ENCODE measurements at regions not wholly inside any gene's neighbourhood (a gene's known extent, or its start where the extent isn't known, plus 50 kb on each side); places are given as distances from the start of the nearest gene placed in this dataset.

GRCh38 chr18:29664278-29665036 is 1378.1 kb downstream of the DSC3 start:
- H3K4me3 ChIP-seq (ENCODE audit: low read depth, low read length), result no peak overlapping the region
- TF ChIP-seq CTCF (IDR thresholded peaks at IDR 0.05; ENCODE audit: borderline replicate concordance, insufficient read depth, low read depth, low read length), result no peak

DNA sequence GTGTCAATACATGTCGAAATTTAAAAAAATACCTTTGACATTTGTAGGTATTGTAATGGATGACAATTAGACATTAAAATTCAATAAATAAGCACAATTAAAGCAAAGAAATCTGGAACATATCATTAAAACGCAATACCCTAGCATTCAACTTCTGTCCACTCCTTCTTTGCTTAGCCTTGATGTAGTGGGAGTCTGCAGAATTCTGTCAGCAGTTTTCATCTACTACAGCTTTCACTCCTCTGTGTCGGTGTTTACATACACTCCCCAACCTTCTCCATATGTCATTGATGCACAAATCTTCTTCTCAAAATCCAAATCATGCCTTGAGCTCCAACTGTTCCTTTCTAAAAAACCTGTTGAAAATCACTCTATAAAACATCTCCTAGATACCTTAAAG is 1380.6 kb downstream of the DSC3 start:
- H3K4me3 ChIP-seq (ENCODE audit: low read depth, low read length), result no peak overlapping the region
- no peak for TF ChIP-seq CTCF (IDR thresholded peaks at IDR 0.05; ENCODE audit: borderline replicate concordance, insufficient read depth, low read depth, low read length)

GRCh38 chr18:29660777-29661176 is 1381.8 kb downstream of the DSC3 start:
- TF ChIP-seq CTCF (IDR thresholded peaks at IDR 0.05; ENCODE audit: borderline replicate concordance, insufficient read depth, low read depth, low read length), result no peak
- H3K4me3 ChIP-seq (ENCODE audit: low read depth, low read length), result no peak overlapping the region

- no peak overlapping the region for H3K4me3 ChIP-seq (ENCODE audit: low read depth, low read length)
- no peak for TF ChIP-seq CTCF (IDR thresholded peaks at IDR 0.05; ENCODE audit: borderline replicate concordance, insufficient read depth, low read depth, low read length)
Observed at GRCh38 chr18:29653671-29654215, 1388.8 kb downstream of the DSC3 start.

DNA sequence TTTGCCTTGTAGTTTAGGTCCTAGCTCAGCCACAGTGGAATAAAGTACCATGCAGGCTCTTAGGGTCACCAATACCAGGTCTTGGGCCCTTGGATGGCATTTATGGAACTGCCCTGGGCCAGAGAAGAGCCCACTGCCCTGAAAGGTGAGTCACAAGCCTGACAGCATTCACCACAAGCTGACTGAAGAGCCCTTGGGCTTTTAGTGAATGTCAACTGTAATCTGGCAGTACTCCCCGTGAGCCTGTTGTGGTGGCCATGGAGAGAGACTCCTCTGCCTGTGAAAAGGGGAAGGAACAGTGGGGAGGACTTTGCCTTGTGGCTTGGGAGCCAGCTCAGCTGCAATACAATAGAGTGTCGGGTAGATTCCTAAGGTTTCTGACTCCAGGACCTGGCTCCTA is 1389.7 kb downstream of the DSC3 start:
- no peak for TF ChIP-seq CTCF (IDR thresholded peaks at IDR 0.05; ENCODE audit: borderline replicate concordance, insufficient read depth, low read depth, low read length)
- no peak overlapping the region for H3K4me3 ChIP-seq (ENCODE audit: low read depth, low read length)

GRCh38 chr18:29651122-29651680 is 1391.3 kb downstream of the DSC3 start:
- no peak overlapping the region for H3K4me3 ChIP-seq (ENCODE audit: low read depth, low read length)
- no peak for TF ChIP-seq CTCF (IDR thresholded peaks at IDR 0.05; ENCODE audit: borderline replicate concordance, insufficient read depth, low read depth, low read length)

GRCh38 chr18:29648891-29649290 is 1393.7 kb downstream of the DSC3 start:
- H3K4me3 ChIP-seq (ENCODE audit: low read depth, low read length), result no peak overlapping the region
- no peak for TF ChIP-seq CTCF (IDR thresholded peaks at IDR 0.05; ENCODE audit: borderline replicate concordance, insufficient read depth, low read depth, low read length)

Measured in GM12875 (cell line).